B cell (primary cell): ENCODE measurements at regions not wholly inside any gene's neighbourhood (a gene's known extent, or its start where the extent isn't known, plus 50 kb on each side); places are given as distances from the start of the nearest gene placed in this dataset.

Experiments used
- ATAC-seq: fragments of 200-7000 bp; cut with Tn5 transposase; one replicate; pipeline ENCODE4 v1.10.0; 2021; ENCODE audit warnings: low read depth, mild to moderate bottlenecking, moderate number of reproducible peaks, moderate library complexity
- CTCF ChIA-PET: fragments of 350-600 bp; sonication (Branson Sonifier 250); formaldehyde crosslinking; loops from one replicate; lab custom pipeline; 2021; ENCODE audit warnings: antibody characterized with exemption, inconsistent platforms; lab: Charles Lee
- POLR2A ChIA-PET: fragments of 350-600 bp; sonication (Branson Sonifier 250); formaldehyde crosslinking; loops from one replicate; lab custom pipeline; 2021; ENCODE audit warnings: antibody characterized with exemption; lab: Charles Lee
- DNase-seq: peaks from one replicate; pipeline ENCODE4 v3.0.0; 2013
- H2AFZ ChIP-seq: 2 replicates; pipeline ENCODE4 v1.6.1; 2012; ENCODE audit warnings: mild to moderate bottlenecking, low read depth, low read length; ENCODE audit not compliant: insufficient read depth, poor library complexity, severe bottlenecking
- H3K27ac ChIP-seq, 2 donors: 1 replicate in 1 of 2; 2 replicates in 1 of 2; pipeline ENCODE4 v1.5.1; 2012 to 2013; ENCODE audit warnings: low read length in 2 of 2, mild to moderate bottlenecking in 2 of 2, moderate library complexity in 1 of 2
- H3K27me3 ChIP-seq, 4 experiments: fragments of 200-600 bp in 1 of 4; sonication (generic) in 1 of 4; replicated peaks in 1 of 4; 1 replicate in 2 of 4; 2 replicates in 2 of 4; pipeline versions ENCODE4 v1.6.1 to v1.7.0; 2013 to 2016; ENCODE audit warnings: low read length in 3 of 4, mild to moderate bottlenecking in 2 of 4, mixed read lengths in 1 of 4, moderate library complexity in 1 of 4; ENCODE audit not compliant: insufficient read depth in 4 of 4, control insufficient read depth in 3 of 4; ENCODE audit errors: control extremely low read depth in 1 of 4
- H3K36me3 ChIP-seq, 2 experiments: replicated peaks in 1 of 2; 1 replicate in 1 of 2; 2 replicates in 1 of 2; pipeline versions ENCODE4 v1.6.1 to v1.7.1; 2013; ENCODE audit warnings: low read length in 1 of 2; ENCODE audit not compliant: insufficient read depth in 2 of 2, control insufficient read depth in 1 of 2; ENCODE audit errors: control extremely low read depth in 1 of 2, extremely low read depth in 1 of 2
- H3K4me1 ChIP-seq, 2 donors: fragments of 200-600 bp in 1 of 2; sonication (generic) in 1 of 2; 1 replicate in 1 of 2; 2 replicates in 1 of 2; pipeline versions ENCODE4 v1.5.1 to v1.6.1; 2013 to 2017; ENCODE audit warnings: low read length in 2 of 2; ENCODE audit not compliant: control insufficient read depth in 2 of 2, insufficient read depth in 2 of 2
- H3K4me2 ChIP-seq: replicated peaks from 2 replicates; pipeline ENCODE3; 2012; ENCODE audit warnings: mild to moderate bottlenecking, low read depth, low read length; ENCODE audit not compliant: poor library complexity, severe bottlenecking
- H3K4me3 ChIP-seq, 5 experiments: fragments of 200-600 bp in 1 of 5; sonication (generic) in 1 of 5; 1 replicate in 3 of 5; 2 replicates in 2 of 5; pipeline versions ENCODE4 v1.5.1 to v1.7.0; 2011 to 2016; ENCODE audit warnings: low read length in 4 of 5, mild to moderate bottlenecking in 4 of 5, low read depth in 2 of 5, control low read depth in 1 of 5, moderate library complexity in 1 of 5; ENCODE audit not compliant: insufficient read depth in 1 of 5; ENCODE audit errors: control extremely low read depth in 1 of 5, extremely low read depth in 1 of 5
- H3K79me2 ChIP-seq: fragments of 200-600 bp; sonication (generic); one replicate; pipeline ENCODE4 v1.6.0; 2016; ENCODE audit warnings: low read length; ENCODE audit not compliant: control insufficient read depth, insufficient read depth
- H3K9ac ChIP-seq: fragments of 200-600 bp; sonication (generic); 2 replicates; pipeline ENCODE4 v1.6.1; 2017; ENCODE audit warnings: mild to moderate bottlenecking, low read length, moderate library complexity
- H3K9me3 ChIP-seq, 3 donors: one replicate each; pipeline versions ENCODE4 v1.6.1 to v1.7.1; 2013; ENCODE audit warnings: low read length in 2 of 3; ENCODE audit not compliant: control insufficient read depth in 2 of 3, insufficient read depth in 1 of 3; ENCODE audit errors: control extremely low read depth in 1 of 3
- H4K20me1 ChIP-seq: 2 replicates; pipeline ENCODE4 v1.6.0; 2012; ENCODE audit warnings: mild to moderate bottlenecking, low read length; ENCODE audit not compliant: insufficient read depth, control insufficient read depth, poor library complexity, severe bottlenecking
- H3K27ac Mint-ChIP-seq: one replicate; pipeline ENCODE4 v1.8.0; 2021; ENCODE audit warnings: mixed read lengths
- H3K27me3 Mint-ChIP-seq: one replicate; pipeline ENCODE4 v1.8.0; 2021; ENCODE audit warnings: mixed read lengths
- H3K4me1 Mint-ChIP-seq: one replicate; pipeline ENCODE4 v1.8.0; 2021; ENCODE audit warnings: mixed read lengths
- H3K4me3 Mint-ChIP-seq: one replicate; pipeline ENCODE4 v1.8.0; 2021; ENCODE audit warnings: mixed read lengths
- H3K9me3 Mint-ChIP-seq: one replicate; pipeline ENCODE4 v1.8.0; 2022; ENCODE audit warnings: mixed read lengths; ENCODE audit not compliant: insufficient read depth
- EZH2 ChIP-seq: IDR thresholded peaks from 2 replicates; pipeline ENCODE4 v1.6.1; 2012; ENCODE audit warnings: borderline replicate concordance, low read depth, mild to moderate bottlenecking, moderate library complexity, low read length; ENCODE audit not compliant: insufficient read depth, poor library complexity, severe bottlenecking
- WGBS: methylation state at CpG from one replicate; pipeline ENCODE4 v1.1.5; 2013; ENCODE audit warnings: missing lambda C conversion rate; ENCODE audit not compliant: insufficient coverage; 5-methylcytosine and 5-hydroxymethylcytosine counted together
- intact Hi-C: fragments of 100-400 bp; cut with micrococcal nuclease; formaldehyde crosslinking; loops from one replicate; pipeline ENCODE4 v1.10.0; 2022
- TF ChIP-seq, protein P1 (sequence below): fragments of 200-600 bp; IDR thresholded peaks from one replicate; pipeline ENCODE4 v1.8.0; 2022; ENCODE audit warnings: antibody characterized with exemption, mild to moderate bottlenecking

DNA sequence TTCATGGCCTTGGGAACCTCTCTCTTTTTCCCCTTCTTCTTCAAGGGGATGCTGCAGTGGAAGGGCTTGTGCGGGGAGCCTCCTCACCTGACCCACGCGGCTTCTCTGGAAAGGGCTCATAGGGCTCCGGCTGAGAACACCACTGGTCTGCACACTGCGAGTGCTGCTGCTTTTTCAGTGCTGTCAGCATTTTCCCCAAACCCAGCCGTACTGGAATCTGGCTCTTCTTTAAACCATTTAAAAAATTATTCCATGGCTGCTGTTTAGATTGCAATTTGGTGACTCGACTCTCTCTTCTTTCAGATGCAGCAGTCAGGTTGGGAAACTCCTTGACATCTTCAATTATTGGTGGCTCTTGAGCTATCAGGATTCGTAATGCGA lies 272.6 kb upstream of the DSEL start:
- Histone ChIP-seq H3K79me2 (no peaks in the 10 kb centered on the region), H4K20me1 (no peaks in the 10 kb centered on the region), H3K9me3 (peaks cover 0 to 4% (median 0%) of the 10 kb centered on the region in 3 donors), H3K4me3 (no peak overlapping the region), H3K27ac (no peak overlapping the region), H3K36me3 (no peaks in the 10 kb centered on the region), H2AFZ (no peak overlapping the region), H3K9ac (no peak overlapping the region), H3K27me3 (no peaks in the 10 kb centered on the region), H3K4me2 (no peak overlapping the region), H3K4me1 (no peaks in the 10 kb centered on the region)
- no peaks in the 10 kb centered on the region for H3K9me3 Mint-ChIP-seq
- ChIA-PET CTCF (no interaction called here), POLR2A (no interaction called here)
- intact Hi-C loops = no loop called here
- no peaks in the 10 kb centered on the region for H3K27me3 Mint-ChIP-seq
- H3K27ac Mint-ChIP-seq = no peak overlapping the region
- no peak overlapping the region for H3K4me3 Mint-ChIP-seq
- ATAC-seq = no peak
- H3K4me1 Mint-ChIP-seq = no peaks in the 10 kb centered on the region
- no peak for DNase-seq
- 94% methylated on average over 6 of the region's 9 CpGs for WGBS
- TF ChIP-seq, protein P1, sequence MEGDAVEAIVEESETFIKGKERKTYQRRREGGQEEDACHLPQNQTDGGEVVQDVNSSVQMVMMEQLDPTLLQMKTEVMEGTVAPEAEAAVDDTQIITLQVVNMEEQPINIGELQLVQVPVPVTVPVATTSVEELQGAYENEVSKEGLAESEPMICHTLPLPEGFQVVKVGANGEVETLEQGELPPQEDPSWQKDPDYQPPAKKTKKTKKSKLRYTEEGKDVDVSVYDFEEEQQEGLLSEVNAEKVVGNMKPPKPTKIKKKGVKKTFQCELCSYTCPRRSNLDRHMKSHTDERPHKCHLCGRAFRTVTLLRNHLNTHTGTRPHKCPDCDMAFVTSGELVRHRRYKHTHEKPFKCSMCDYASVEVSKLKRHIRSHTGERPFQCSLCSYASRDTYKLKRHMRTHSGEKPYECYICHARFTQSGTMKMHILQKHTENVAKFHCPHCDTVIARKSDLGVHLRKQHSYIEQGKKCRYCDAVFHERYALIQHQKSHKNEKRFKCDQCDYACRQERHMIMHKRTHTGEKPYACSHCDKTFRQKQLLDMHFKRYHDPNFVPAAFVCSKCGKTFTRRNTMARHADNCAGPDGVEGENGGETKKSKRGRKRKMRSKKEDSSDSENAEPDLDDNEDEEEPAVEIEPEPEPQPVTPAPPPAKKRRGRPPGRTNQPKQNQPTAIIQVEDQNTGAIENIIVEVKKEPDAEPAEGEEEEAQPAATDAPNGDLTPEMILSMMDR = no peak
- no peak for TF ChIP-seq EZH2

DNA sequence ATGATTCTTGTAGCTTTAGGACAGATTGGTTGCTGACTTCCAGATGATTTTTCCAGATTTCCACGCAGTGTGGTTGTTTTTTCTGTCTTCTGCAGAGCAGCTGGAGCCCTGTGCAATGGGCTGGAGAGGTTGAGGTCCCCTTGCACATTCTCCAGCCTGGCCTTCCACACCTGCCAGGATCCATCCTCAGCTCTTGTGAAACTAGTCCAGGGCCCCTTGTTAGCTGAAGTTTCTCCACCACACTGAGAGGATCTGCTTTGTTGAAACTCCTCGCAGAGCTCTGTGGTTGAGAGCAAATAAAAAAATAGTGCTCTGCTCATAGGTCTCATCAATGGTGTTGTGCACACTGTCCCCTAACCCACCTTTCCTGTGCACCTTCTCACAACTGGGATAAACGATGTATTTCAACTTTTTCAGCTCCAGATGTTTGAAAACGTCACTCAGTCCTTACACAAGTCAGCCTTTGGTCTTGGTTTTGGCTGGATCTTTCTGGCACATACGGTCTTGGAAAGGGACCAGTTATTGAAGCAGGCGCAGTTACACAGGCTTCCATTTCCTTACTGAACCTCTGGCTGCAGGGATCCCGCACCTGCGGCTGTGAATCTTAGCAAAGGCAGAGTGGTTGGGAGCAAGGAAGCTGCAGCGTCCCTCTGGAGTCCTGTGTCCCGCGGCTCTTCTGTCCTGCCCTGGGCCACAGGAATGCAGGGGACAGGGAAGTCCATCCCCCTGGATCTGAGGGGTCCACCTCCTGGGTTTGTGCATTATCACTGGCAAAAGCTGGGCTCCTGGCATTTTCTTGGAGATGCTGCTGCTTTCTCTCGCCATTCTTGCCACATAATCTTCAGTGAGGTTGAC lies 272.0 kb upstream of the DSEL start:
- Histone ChIP-seq H3K4me2 (no peak overlapping the region), H3K9me3 (peaks cover 0 to 4% (median 0%) of the 10 kb centered on the region in 3 donors), H3K4me3 (no peak overlapping the region), H4K20me1 (no peaks in the 10 kb centered on the region), H3K27ac (no peak overlapping the region), H3K79me2 (no peaks in the 10 kb centered on the region), H2AFZ (no peak overlapping the region), H3K4me1 (no peaks in the 10 kb centered on the region), H3K36me3 (no peaks in the 10 kb centered on the region), H3K9ac (no peak overlapping the region), H3K27me3 (no peaks in the 10 kb centered on the region)
- DNase-seq = no peak
- intact Hi-C loops = no loop called here
- ChIA-PET POLR2A (no interaction called here), CTCF (no interaction called here)
- Mint-ChIP-seq H3K9me3 (no peaks in the 10 kb centered on the region), H3K4me3 (no peak overlapping the region), H3K27me3 (no peaks in the 10 kb centered on the region), H3K27ac (no peak overlapping the region), H3K4me1 (no peaks in the 10 kb centered on the region)
- 88% methylated on average over 11 of the region's 12 CpGs for WGBS
- ATAC-seq = no peak
- no peak for TF ChIP-seq EZH2
- TF ChIP-seq, protein P1 = no peak
